ENCODE measurements at regions not wholly inside any gene's neighbourhood (a gene's known extent, or its start where the extent isn't known, plus 50 kb on each side); places are given as distances from the start of the nearest gene placed in this dataset.
"Not testable (repeated sequence)": the region's sequence is repeated elsewhere in the genome, so short reads cannot be mapped to it uniquely, and the experiment has no call there.

DNA sequence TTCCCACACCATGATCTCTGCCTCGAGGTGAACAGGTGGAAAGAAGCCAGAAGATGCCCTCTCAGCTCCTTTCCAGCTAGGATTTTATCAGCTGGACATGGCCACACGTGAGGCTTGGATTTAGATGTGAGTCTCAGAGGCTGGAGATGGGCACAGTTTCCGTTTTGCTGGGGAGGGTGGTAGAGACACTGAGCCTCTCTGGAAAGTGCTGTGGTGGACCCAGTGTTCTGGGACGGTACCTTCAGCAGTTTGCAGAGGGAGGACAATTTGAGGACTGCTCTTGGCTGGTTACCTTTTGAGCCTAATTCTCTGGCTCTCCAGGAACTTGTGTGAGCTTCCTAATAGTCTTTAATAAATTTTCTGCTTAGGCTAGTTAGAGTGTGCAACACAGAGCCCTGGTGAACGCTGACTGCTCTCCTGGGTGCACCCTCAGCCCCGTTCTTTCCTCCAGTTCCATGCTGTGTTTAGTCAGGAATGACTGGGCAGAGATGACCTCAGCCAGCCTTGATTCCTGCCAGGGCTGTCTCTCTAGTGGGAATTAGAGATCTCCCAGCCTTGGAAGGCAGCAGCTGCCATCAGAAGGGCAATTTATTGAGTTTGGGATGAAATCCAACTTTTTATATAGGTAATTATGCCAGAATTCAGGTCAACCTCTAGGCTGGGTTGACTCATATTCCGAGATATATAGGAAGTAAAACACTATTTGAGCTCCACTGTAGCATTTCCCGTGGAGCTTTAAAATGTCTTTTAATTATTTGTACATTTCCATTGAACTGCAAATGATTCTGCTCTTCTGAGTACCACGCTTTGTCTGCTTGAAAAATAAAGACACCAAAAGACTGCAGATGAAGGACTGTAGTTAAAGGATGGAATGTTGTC, 103.9 kb downstream of the GATA3 start:
- TF ChIP-seq, protein P1, sequence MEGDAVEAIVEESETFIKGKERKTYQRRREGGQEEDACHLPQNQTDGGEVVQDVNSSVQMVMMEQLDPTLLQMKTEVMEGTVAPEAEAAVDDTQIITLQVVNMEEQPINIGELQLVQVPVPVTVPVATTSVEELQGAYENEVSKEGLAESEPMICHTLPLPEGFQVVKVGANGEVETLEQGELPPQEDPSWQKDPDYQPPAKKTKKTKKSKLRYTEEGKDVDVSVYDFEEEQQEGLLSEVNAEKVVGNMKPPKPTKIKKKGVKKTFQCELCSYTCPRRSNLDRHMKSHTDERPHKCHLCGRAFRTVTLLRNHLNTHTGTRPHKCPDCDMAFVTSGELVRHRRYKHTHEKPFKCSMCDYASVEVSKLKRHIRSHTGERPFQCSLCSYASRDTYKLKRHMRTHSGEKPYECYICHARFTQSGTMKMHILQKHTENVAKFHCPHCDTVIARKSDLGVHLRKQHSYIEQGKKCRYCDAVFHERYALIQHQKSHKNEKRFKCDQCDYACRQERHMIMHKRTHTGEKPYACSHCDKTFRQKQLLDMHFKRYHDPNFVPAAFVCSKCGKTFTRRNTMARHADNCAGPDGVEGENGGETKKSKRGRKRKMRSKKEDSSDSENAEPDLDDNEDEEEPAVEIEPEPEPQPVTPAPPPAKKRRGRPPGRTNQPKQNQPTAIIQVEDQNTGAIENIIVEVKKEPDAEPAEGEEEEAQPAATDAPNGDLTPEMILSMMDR (IDR thresholded peaks at IDR 0.05; ENCODE audit: low read depth, low read length) = no peak
- peaks cover 15% of the 10 kb centered on the region for H3K9me3 ChIP-seq (ENCODE audit: control insufficient read depth, insufficient read depth, low read length)
- POLR2A ChIA-PET = no interaction called here
- no peak for DNase-seq (ENCODE audit: low read depth, low spot score)
- CTCF ChIA-PET = no interaction called here
- no peak overlapping the region for H3K4me3 ChIP-seq (ENCODE audit: low read depth, low read length)
- no peak overlapping the region for H3K27ac ChIP-seq (ENCODE audit: low read depth, low read length)
- H3K27me3 ChIP-seq (ENCODE audit: control insufficient read depth, insufficient read depth, low read length) = no peaks in the 10 kb centered on the region

DNA sequence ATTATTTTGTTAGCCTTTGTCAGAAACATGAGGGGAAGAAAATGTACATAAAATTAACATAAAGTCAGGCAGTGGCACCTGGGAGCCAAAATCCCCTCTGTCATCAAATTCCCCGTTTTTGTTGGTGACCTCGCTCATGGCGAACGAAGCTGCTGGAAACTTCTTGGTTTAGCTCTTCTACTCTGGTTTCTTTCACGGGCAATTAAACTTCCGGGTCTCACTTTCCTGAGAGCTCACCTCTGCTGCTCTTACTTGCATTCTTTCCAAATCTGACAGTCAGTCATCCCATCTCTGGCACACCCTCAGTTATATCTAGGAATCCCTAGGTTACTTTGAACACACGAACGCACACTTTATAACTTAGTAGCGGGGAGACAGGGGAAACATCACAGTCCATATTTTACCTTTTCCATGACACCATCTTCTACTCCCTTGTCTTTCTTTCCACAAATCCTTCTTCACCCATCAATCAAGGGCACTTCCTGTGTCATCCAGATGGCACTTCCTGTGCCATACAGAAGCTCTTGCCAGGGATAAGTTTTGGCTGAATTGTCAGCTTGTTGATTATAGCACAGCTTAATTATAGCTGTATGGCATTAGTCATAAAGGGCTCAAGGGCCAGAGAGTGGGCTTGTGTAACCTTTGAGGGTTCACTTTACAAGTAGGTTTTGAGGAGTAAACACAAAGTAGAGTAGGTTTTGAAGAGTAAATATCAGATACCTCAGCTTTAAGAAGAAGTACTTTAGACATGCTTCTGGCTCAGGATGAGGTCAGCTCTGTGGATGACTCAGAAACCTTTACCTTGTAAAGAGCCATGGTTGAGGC, 105.1 kb downstream of the GATA3 start:
- TF ChIP-seq, protein P1 (IDR thresholded peaks at IDR 0.05; ENCODE audit: low read depth, low read length) = no peak
- ChIA-PET CTCF (no interaction called here), POLR2A (no interaction called here)
- Histone ChIP-seq H3K27ac (ENCODE audit: low read depth, low read length) (no peak overlapping the region), H3K4me3 (ENCODE audit: low read depth, low read length) (no peak overlapping the region), H3K9me3 (ENCODE audit: control insufficient read depth, insufficient read depth, low read length) (peaks cover 15% of the 10 kb centered on the region), H3K27me3 (ENCODE audit: control insufficient read depth, insufficient read depth, low read length) (no peaks in the 10 kb centered on the region)
- no peak for DNase-seq (ENCODE audit: low read depth, low spot score)

DNA sequence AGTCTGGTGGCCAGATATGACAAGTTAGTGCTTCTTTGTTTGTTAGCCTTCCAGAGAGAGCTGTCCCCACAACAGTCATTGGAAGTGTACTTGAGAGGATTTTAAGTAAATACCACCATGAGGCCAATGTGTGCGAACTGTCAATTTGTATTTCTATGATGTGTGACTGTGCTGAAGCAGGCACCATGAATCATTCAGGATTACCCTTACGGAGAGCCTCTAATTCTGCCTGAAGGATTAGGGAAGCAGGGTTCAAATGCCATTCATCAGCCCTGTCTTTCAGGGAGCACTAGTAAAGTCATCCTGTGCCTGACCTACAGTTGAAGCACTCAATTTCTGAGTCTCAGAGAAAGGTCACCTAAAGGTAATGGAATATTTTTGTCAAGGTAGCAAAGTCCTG, 109.3 kb downstream of the GATA3 start:
- no peak for DNase-seq (ENCODE audit: low read depth, low spot score)
- no peaks in the 10 kb centered on the region for H3K27me3 ChIP-seq (ENCODE audit: control insufficient read depth, insufficient read depth, low read length)
- no peak overlapping the region for H3K4me3 ChIP-seq (ENCODE audit: low read depth, low read length)
- peaks cover 9% of the 10 kb centered on the region for H3K9me3 ChIP-seq (ENCODE audit: control insufficient read depth, insufficient read depth, low read length)
- no peak overlapping the region for H3K27ac ChIP-seq (ENCODE audit: low read depth, low read length)
- TF ChIP-seq, protein P1 (IDR thresholded peaks at IDR 0.05; ENCODE audit: low read depth, low read length) = no peak
- POLR2A ChIA-PET = no interaction called here
- CTCF ChIA-PET = no interaction called here

DNA sequence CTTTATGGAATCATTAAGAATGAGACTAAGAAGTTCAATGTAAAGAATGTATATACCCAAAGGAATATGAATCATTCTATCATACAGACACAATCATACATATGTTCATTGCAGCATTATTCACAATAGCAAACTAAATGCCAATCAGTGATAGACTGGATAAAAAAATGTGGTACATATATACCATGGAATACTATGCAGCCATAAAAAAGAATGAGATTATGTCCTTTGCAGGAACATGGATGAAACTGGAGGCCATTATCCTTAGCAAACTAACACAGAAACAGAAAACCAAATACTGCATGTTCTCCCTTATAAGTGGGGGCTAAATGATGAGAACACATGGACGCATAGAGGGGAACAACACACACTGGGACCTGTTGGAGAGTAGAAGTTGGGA, 110.2 kb downstream of the GATA3 start:
- DNase-seq (ENCODE audit: low read depth, low spot score); H3K4me3 ChIP-seq (ENCODE audit: low read depth, low read length); H3K9me3 ChIP-seq (ENCODE audit: control insufficient read depth, insufficient read depth, low read length); H3K27me3 ChIP-seq (ENCODE audit: control insufficient read depth, insufficient read depth, low read length); CTCF ChIA-PET; POLR2A ChIA-PET; H3K27ac ChIP-seq (ENCODE audit: low read depth, low read length): not testable (repeated sequence)

DNA sequence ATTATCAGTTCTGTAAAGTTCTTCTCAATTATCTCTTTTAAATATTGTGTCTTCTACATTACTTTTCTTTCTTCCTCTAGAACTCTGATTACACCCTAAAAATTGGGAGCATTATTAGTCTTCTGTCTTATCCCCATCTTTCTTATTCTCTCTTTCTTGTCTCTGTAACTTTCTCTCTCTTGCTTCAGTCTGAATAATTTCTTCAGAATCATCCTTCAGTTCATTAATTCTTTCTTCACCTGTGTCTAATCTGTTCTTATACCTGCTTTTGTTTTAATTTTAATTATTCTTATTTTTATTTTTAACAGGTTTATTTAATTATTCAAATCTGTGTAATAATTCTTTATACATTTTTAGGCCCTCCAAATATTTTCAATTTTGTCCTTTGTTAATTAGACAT, 114.3 kb downstream of the GATA3 start:
- ChIA-PET POLR2A (no interaction called here), CTCF (no interaction called here)
- TF ChIP-seq, protein P1 (IDR thresholded peaks at IDR 0.05; ENCODE audit: low read depth, low read length) = no peak
- DNase-seq (ENCODE audit: low read depth, low spot score) = no peak
- no peak overlapping the region for H3K4me3 ChIP-seq (ENCODE audit: low read depth, low read length)
- H3K9me3 ChIP-seq (ENCODE audit: control insufficient read depth, insufficient read depth, low read length) = peaks cover 25% of the 10 kb centered on the region
- H3K27ac ChIP-seq (ENCODE audit: low read depth, low read length) = no peak overlapping the region
- no peaks in the 10 kb centered on the region for H3K27me3 ChIP-seq (ENCODE audit: control insufficient read depth, insufficient read depth, low read length)

Measured in AG04450 (cell line).